ENCODE measurements at regions not wholly inside any gene's neighbourhood (a gene's known extent, or its start where the extent isn't known, plus 50 kb on each side); places are given as distances from the start of the nearest gene placed in this dataset.

DNA sequence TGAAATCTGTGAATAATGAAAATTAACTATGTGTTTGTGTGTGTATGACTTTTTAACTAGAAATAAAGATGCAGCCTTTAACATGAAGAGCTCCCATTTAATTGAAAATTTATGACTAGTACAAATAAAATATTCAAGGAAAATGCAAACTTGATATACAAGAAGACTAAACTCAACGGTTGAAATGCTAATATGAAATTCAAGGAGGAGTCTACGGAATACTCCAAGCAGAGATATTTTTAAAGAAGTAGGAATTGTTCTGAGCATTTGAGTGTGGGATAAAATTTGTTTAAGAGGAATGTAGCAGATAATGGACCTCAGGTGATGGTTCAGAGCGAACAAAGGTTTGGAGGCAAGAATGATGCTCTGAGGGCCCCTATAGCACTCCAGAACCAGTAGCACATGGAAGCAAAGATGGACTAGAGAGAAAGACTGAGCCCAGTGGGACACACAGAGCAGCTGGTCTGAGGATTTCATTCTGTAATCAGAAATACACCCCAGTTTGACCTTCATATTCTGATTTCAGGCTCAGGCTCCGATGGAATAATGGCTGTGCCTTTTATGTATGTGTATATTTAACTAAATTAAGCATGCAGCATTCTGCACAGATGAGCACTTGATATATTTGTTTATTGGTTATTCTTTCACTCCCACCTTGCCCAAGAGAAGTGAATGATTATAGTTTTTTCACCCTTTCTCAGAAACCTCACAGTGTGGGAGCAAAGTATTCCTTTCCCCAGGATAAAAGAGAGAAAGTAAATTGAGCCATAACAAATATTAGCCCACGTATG lies 227.1 kb downstream of the ZPLD1 start:
- H3K4me3 ChIP-seq (replicated peaks in 1 of 2; ENCODE audit: low read depth in 2 of 2, low read length in 2 of 2), result no peak overlapping the region
- TF ChIP-seq, protein P1, sequence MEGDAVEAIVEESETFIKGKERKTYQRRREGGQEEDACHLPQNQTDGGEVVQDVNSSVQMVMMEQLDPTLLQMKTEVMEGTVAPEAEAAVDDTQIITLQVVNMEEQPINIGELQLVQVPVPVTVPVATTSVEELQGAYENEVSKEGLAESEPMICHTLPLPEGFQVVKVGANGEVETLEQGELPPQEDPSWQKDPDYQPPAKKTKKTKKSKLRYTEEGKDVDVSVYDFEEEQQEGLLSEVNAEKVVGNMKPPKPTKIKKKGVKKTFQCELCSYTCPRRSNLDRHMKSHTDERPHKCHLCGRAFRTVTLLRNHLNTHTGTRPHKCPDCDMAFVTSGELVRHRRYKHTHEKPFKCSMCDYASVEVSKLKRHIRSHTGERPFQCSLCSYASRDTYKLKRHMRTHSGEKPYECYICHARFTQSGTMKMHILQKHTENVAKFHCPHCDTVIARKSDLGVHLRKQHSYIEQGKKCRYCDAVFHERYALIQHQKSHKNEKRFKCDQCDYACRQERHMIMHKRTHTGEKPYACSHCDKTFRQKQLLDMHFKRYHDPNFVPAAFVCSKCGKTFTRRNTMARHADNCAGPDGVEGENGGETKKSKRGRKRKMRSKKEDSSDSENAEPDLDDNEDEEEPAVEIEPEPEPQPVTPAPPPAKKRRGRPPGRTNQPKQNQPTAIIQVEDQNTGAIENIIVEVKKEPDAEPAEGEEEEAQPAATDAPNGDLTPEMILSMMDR (IDR thresholded peaks at IDR 0.05; ENCODE audit: low read depth, low read length), result no peak
- DNase-seq (ENCODE audit: low read depth in 2 of 2), result no peak

DNA sequence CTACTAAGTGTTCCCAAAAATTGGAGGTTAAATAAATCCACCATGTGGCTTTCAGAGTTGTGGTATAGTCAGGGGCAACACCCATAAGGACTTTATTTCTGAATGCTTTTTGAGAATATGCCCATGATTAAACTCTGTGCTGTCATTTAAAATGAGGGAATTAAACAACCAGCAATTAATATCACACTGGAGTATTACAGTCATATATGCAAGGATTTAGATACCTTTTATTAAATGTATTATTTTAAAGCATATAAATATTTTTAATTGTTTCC lies 227.6 kb downstream of the ZPLD1 start:
- no peak for DNase-seq (ENCODE audit: low read depth in 2 of 2)
- TF ChIP-seq, protein P1 (IDR thresholded peaks at IDR 0.05; ENCODE audit: low read depth, low read length), result no peak
- no peak overlapping the region for H3K4me3 ChIP-seq (replicated peaks in 1 of 2; ENCODE audit: low read depth in 2 of 2, low read length in 2 of 2)

DNA sequence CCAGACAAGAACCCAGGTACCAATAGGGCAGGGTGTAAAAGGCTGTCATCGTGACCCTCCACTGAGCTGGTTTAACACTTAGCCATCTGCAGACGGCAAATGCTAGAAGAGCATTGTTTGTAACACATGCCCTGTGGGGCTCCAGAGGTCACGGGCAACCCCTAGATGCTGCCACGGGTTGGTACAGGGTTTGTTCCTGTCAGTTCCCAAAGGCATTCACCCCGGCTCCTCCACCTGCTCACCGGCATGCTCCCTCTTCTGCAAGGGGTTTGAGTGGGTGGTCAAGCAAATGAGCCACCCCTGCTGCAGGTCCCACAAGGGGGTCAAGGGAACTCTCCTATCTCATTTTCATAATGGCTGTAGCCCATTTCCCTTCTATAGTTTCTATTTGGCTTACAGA lies 229.3 kb downstream of the ZPLD1 start:
- TF ChIP-seq, protein P1 (IDR thresholded peaks at IDR 0.05; ENCODE audit: low read depth, low read length), result no peak
- DNase-seq (ENCODE audit: low read depth in 2 of 2), result no peak
- no peak overlapping the region for H3K4me3 ChIP-seq (replicated peaks in 1 of 2; ENCODE audit: low read depth in 2 of 2, low read length in 2 of 2)

DNA sequence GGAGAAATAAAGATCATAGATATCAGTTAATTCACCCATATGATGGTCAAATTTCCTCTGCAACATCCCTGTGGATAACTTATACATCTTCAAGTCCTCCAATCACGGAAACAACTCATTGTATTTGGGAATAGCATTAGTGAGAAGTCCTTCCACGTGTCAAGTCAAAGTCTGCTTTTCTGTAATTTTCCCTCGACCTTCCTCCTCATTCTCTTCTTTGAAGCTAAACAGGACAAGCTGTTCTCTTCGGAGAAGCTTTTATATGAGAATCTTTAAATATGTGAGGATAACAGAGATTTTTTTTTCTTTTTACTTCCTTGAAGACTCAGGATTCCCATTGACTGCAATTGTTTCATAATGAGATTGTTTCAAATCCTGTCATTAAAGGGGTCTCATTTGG lies 230.4 kb downstream of the ZPLD1 start:
- H3K4me3 ChIP-seq (replicated peaks in 1 of 2; ENCODE audit: low read depth in 2 of 2, low read length in 2 of 2), result no peak overlapping the region
- DNase-seq (ENCODE audit: low read depth in 2 of 2), result no peak
- TF ChIP-seq, protein P1 (IDR thresholded peaks at IDR 0.05; ENCODE audit: low read depth, low read length), result no peak

DNA sequence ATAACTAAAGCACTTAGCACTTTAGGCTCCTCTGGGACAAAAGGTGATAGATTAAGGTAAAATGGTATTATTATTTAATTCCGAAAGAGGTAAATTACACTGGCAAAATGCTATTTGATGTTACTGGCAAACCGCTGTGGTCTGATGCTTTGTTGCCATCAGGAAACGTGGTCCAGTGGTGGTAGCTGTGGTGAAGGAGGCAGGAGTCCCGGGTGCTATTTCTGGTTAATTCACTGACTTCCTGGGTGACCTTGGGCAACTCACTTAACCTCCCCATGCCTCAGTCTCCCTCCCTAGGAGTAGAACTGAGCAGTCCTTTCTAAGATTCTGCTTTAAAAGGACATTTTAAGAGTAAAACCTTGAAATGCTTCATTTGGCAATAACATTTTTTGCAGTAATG lies 233.4 kb downstream of the ZPLD1 start:
- DNase-seq (ENCODE audit: low read depth in 2 of 2), result no peak
- TF ChIP-seq, protein P1 (IDR thresholded peaks at IDR 0.05; ENCODE audit: low read depth, low read length), result no peak
- no peak overlapping the region for H3K4me3 ChIP-seq (replicated peaks in 1 of 2; ENCODE audit: low read depth in 2 of 2, low read length in 2 of 2)

DNA sequence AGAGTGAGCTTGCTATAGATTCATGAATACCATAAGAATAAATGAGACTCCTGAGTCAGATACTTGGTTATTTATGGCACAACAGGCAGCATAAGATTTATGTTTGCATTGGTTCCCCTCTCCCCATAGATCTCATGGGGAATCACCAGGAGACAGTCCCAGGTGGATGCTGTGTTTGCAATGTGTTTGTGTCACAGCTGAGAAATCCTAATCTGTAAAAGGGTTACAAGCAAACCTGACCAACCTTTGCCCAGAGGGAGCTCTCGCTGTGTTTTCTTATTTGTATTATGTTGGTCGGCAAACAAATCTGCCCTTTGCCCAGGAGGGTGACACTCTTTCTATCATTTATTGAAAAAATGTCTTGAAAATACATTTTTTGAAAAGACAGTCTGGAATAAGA lies 236.2 kb downstream of the ZPLD1 start:
- no peak for DNase-seq (ENCODE audit: low read depth in 2 of 2)
- TF ChIP-seq, protein P1 (IDR thresholded peaks at IDR 0.05; ENCODE audit: low read depth, low read length), result no peak
- no peak overlapping the region for H3K4me3 ChIP-seq (replicated peaks in 1 of 2; ENCODE audit: low read depth in 2 of 2, low read length in 2 of 2)

DNA sequence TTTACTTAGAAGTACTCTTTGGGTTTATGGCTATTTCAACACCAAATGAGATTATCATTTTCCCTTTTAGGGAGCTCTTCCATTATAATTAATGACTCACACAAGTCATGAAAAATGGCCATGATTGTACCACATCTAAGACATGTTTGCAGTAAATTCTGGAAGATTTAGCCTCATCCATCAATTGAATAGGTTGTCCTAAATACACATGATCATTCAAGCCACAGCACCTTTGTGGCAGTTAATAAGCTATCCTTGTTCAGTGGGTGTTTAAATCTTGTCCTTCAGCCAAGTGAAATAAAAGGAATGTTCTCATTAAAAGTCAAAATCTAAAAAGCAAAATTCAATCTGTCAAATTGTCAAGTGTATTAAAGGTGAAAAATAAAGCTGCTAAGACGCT lies 237.5 kb downstream of the ZPLD1 start:
- H3K4me3 ChIP-seq (replicated peaks in 1 of 2; ENCODE audit: low read depth in 2 of 2, low read length in 2 of 2), result no peak overlapping the region
- DNase-seq (ENCODE audit: low read depth in 2 of 2), result no peak
- TF ChIP-seq, protein P1 (IDR thresholded peaks at IDR 0.05; ENCODE audit: low read depth, low read length), result no peak
